GM18867 (cell line): ENCODE measurements at regions not wholly inside any gene's neighbourhood (a gene's known extent, or its start where the extent isn't known, plus 50 kb on each side); places are given as distances from the start of the nearest gene placed in this dataset.
"Not testable (repeated sequence)": the region's sequence is repeated elsewhere in the genome, so short reads cannot be mapped to it uniquely, and the experiment has no call there.

Source experiments
- ATAC-seq: cut with Tn5 transposase; IDR thresholded peaks from one replicate; pipeline ENCODE4 v1.9.1; 2021; ENCODE audit warnings: mild to moderate bottlenecking, moderate library complexity; ENCODE audit not compliant: unreplicated experiment

DNA sequence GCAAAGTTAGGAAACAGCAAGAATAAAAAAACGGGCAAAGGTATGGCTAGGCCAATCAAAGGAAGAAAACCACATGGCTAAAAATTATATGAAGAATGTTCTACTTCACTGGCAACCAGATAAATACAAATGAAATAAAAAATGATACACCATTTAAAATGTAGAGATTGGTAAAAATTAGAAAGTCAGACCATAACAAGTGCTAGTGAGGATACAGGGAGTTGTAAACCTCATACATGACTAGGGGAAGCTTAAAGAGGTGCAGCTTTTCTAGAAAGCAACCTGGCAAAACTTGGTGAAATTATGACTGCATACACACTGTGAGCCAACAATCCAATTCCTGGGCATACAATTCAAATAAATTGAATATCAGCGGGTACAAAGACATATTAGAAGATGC is 119.0 kb upstream of the LIFR start:
- no peak for ATAC-seq

DNA sequence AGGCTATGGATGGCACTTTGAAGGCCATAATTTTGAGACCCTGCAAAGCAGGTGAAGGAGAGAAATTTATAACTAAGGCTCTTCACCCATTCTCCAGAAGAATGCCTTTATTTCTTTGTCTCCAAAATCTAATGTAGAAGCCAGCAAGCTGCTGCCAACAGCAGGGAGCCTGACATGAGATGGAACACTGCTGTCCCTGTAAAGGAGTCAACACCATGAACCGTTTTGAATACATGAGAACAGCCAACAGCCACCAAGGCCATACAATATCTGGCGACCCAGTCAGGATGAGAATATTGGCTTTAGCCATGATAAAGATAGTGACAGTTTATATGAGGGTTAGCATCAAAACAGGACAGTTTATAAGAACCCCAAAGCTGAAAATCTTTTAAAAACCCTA is 121.2 kb upstream of the LIFR start:
- ATAC-seq = no peak

DNA sequence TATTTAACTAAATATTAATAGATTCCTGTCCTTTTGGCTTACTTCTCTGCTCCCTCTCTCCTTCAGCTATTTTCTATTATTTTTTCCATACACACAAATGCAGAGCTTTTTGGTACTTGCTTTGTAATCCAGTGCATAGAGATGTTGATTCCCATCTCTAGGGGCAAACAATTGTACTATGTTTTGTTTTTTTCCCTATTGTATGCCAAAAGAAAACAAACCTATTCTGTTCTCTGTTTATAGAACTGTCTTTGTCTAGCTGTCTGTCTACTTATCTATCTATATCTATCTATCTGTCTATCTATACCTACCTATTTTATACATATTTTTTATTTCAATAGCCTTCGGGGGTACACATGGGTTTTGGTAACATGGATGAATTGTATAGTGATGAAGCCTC is 121.6 kb upstream of the LIFR start:
- no peak for ATAC-seq

DNA sequence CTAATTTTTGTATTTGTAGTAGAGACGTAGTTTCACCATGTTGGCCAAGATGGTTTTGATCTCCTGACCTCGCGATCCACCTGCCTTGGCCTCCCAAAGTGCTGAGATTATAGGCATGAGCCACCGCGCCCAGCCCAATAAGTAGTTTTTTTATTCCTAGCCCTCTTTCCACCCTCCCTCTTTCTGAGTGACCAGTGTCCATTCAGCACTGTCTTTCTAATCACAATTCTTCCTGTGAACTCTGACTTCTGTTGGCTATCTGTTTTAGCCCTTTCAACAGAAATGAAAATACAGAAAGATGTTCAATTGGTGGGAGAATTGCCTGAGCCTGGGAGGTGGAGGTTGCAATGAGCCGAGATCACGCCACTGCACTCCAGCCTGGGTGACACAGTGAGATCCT is 122.3 kb upstream of the LIFR start:
- ATAC-seq = not testable (repeated sequence)

DNA sequence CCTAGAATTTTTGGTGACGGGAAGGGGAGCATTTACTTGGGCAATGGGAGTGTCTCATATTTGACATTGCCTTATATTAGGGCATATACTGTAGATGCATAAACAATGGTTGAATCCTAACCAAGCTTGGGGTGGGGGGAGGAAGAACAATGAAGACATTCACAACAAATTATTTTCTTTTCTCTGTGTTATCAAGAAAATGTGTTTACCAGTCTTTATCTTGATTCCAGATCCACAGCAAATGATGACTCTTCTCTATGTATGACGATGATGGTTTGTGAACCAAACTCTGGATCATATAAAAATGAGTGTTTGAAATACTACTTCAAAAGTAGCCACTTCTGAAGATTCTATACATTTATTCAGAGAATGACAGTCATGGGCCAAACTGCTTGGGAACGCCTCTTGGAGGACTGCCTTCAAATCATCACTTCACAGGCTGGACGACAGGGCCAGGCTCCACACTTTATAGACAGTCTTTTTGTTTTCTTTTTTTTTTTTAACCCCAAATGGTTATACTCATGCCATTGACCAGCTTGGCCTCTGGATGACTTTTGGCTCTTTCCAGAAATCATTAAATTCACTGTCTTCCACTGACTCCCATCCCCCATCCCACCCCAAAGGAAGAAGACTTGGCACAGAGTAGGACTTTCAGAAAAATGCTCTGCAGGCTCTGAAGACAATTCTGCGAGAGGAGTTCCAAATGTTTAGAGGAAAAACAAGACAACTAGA is 123.8 kb upstream of the LIFR start:
- ATAC-seq = no peak

DNA sequence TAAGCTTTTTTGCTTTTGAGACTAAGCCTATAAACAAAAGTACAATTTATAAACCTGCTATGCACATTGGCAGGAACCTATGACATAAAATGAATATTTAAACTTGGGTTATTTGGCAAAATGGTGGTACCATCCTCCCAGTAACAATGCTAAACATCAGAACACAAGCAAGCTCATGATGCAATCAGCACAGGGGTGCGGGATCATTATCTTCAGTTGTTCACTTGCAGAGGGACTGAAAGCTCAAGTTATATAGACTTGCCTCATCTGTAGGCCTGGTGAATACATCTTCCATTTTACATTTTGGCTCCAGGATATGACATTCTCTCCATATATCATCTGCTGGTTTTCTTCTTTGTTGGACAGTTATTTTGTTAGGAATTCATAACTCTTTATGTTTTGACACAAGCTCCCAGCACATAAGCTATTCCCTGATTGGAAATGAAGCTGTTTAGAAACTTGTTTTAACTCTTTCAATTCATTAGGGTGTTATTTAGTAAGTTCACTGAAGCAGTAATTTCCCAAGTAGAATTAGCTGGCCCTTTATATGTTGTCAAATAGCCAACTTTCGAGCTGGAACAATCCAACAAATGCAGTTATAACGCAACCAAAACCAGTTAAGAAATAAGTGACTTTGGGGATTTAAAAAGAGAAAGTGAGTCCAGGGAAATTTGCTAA is 124.7 kb upstream of the LIFR start:
- no peak for ATAC-seq

DNA sequence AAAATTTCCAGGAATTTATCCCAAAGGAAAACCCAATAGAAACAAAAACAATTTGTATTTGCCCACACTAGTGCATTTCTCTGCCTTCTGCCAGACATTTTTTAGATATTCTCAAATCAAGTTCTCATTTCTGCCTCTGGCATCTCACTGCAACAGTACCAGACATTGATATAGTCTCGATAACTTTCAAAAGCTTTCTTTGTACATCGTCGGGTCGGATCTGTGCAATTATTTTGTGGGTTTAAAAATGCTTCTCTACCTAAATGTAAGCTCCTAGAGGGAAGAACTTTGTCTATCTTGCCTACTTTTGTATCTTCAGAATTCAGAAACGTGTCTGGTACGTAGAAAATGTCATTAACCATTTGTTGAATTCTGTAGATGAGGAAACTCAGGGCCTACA is 125.5 kb upstream of the LIFR start:
- no peak for ATAC-seq

DNA sequence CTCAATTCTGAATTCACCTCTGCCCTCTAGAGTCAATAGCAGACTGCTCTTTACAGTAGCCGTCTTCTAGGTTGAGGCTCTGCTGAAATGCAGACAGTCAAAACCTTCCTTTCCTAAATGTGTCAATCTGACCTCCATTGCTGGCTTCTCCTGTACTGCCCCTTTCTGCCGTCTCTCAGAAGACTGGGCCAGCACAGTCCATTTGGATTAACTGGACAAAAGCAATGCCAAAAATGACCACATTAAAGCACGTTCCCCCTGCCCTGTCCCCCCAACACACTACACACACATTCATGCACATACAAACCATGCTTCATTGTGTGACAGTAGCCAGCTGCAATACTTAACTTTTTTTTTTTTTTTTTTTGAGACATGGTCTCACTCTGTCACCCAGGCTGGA is 130.2 kb upstream of the LIFR start:
- no peak for ATAC-seq

DNA sequence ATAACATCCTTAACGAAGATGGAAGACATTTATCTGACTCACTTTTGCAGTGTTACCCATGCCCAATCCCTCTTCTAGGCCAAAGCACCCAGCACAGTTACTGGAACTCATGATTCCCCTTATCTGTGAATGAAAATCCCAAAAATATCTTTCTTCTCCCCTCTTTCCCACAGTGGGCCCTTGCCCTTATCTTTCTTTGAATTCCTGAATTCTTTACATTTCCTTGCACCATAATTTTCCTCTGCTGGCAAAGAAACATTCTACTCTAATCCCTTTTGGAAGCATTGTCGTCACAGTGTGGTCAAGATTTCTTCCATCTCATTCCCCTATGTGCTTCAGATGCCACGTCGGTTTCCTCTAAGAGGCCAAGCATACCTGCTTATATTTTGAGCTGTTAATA is 135.9 kb upstream of the LIFR start:
- no peak for ATAC-seq

DNA sequence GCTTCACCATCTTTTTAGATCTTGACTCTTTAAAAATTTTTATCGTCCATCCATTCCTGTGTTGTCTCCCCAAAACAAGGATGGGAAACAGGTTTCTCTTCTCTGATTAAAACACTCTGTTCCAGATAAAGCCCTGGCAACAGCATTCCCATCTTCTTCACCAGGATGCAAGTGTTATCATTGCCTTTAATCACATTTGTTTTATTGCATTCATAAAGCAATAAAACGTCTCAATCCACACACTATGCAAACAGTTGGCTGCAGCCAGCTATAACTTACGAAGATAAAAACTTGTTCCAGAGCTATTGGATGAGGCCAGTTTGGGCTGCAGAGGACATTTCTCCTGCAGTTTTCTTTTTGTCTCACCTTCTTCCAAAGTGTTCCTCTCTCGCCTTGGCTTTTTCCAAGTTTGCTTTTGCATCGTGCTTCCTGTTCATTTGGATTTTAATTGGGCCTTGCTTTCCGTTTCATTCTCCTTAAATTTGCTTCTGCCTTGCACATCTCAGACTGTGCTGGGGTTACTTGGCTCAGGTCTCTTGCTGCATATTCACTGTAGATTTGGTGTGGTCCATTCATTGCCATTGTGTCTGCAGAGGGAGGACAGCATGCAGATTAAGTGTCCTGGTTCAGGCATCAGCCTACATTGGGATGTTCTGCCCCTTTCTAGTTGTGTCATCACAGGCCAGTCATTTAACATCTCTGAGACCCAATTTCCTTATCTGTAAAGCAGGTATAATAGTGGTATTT is 136.5 kb upstream of the LIFR start:
- no peak for ATAC-seq

DNA sequence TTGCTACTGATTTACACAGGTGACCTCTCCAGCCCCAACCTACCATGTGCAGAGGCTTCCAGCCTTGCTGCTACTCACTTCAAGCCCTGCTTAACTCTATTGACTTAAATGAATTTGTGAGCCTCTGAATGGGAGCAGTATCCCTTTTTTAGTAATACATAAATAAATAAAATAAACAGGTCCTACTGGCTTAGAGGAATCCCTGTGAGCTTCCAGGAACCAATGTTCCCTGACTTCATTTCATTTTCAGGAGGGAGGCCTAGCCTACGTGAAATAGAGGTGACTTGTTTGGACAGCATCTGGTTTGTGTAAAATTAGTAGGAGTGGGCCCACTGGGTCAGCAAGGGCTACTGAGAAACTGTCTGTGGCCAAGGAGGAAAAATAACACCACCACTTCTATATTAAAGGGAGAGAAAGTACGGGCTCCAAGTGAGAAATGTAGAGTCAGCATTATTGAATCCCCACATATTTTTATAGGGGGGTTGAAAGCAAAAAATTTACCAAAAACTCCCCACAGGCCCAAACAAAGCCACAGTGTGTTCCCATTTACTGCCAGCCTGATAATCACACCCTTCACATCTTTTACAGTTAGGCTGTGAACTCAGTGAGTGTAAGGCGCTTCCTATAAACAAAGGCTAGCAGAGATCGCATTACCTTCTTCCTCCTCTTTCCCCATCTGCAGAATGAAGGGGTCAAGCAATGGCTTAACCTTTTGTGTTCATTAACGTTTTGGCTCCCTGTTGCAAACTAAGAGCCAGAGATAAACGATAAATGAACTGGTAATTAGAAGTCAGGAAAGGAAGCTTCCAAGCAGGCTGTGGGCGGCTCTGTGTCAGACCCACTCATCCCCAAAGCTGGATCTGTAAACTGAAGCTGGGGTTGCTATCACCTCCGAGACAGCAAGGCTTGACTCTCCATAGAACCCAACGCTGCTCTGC is 138.8 kb upstream of the LIFR start:
- no peak for ATAC-seq

DNA sequence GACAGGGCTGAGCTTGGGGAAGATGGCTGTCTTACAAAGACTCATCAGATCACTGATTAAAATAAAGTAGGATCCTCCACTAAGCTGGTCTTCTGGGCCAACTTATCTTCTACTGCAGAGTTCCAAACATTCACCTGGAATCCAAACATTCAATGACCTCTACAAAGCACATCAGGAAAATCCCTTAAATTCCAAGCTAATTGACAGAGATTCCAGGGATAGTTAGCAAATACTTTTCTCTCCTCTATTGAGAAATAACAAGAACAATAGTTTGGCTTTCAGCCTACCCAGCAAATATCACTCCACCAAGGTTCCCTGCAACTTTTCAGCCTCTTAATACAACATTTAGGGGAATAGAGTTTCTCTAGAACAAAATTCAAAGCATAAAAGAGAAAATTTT is 140.6 kb upstream of the LIFR start:
- no peak for ATAC-seq

DNA sequence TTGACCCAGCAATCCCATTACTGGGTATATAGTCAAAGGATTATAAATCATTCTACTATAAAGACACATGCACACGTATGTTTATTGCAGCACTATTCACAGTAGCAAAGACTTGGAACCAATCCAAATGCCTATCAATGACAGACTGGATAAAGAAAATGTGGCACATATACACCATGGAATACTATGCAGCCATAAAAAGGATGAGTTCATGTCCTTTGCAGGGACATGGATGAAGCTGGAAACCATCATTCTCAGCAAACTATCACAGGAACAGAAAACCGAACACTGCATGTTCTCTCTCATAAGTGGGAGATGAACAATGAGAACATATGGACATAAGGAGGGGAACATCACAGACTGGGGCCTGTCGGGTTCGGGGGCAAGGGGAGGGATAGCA is 140.3 kb upstream of the OSMR start:
- not testable (repeated sequence) for ATAC-seq

DNA sequence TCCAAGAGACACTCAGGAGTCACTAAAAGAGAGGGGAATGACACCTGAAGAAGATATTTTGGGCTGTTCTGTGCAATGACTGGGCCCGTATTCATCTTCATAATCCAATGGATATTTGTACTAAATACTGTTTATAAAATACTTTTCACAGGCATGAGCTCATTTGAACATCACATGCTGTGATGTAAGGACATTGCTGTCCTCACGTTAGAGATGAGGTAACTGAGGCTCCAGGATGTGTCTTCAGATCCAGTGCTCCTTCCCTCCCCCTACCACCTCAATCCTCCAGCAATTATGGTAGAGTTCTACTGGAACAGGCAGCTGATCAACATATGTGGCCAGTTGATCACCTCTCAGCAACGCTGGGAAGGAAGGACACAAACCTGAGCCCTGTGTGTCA is 139.4 kb upstream of the OSMR start:
- no peak for ATAC-seq

DNA sequence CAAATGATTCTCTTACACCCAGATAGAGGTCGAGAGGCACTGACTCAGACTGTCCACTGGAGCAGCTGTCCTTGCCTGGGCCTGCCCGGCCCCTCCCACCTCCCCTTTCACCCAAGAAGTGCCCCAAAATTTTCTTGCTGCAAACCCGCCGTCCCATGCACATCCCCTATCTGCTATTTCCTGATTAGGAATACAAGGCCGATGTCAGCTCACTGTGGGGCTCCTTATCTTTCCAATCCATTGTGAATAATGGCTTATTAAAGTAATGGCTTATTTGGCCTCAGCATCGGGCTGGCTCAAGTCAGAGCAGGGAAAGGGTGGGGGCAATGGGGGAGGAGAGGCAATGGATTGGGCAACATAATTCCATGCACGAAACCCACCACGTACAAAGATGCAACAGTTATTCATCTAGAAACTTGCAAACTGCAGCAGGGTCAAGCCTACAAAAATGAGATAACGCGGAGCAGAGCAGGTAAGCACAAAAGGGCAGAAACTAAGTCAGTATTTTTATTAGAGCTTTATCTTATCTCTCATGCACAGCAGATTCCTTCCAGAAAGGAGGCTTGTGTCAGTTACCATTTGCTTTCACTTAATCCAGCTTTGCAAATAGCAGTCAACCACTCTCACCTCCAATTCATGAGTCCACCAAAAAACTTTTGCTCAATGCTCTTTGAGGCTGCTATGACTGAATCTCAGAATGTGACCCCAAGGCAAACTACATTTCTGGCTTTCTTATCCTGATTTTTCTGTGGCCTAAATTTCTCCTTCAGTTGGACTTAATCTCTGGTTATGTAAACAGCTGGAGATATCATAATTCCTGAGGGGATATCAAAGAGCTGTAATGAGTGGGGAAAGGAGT is 138.2 kb upstream of the OSMR start:
- no peak for ATAC-seq

DNA sequence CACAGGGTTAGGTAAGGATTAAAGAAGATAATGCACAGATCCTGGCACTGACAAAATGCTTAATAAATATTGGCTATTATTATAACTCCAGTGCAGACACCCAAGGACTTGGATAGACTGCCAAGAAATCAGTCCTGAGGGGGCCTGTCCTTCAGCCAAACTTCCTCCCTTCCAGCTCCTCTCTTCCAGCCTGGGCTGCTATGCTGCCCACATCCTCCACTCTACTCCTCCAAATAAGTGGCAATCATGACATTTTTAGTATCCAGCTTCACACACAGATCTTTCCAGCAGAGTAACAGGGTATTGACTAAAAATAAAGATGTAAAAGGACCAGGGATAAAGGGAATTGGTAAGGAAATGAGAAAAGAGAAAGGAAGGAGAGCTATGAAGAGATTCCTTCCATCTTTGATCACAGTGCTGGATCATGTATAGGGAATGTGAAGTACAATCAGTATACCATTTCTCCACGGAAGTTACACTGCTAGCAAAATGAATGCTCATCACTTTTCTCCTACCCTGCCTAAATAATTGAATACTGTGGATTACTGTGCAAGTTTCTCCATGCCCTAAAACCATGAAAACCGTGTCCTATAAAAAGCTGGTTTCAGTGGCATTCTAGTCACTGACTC is 136.0 kb upstream of the OSMR start:
- ATAC-seq = no peak

DNA sequence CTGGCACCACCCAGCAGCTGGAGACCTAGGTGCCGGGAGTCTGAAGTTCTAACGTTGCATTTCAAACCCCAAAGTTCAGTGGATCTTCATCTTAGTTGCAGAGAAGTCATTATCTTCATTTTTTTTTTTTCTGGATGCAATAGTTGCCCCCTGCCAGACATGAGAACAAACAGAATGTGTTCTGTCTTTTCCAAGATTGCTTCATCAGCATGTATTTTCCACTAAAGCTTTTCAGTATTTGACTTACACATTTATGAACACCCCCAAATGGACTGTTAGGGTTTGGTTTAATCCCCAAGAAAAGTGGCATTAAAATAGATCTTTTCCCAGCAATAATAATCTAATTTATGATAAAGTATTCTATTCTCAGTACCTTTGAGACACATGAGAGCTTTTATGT is 135.2 kb upstream of the OSMR start:
- ATAC-seq = no peak

DNA sequence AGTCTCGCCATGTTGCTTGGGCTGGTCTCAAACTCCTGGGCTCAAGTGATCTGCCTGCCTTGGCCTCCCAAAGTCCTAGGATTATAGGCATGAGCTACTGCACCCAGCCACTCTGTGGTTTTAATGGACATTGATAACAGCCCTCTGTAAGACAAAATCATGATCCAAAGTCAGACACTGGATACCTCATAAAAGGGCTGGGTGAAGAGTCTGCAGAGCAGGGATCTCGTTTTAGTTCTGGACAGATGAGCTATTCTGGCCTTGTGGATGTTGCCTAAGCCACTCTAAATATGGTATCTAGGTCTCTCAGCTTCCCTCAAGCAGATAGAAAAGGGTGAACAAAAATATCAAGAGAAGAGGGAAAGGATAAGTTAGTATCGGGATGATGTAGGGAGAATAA is 133.4 kb upstream of the OSMR start:
- no peak for ATAC-seq

DNA sequence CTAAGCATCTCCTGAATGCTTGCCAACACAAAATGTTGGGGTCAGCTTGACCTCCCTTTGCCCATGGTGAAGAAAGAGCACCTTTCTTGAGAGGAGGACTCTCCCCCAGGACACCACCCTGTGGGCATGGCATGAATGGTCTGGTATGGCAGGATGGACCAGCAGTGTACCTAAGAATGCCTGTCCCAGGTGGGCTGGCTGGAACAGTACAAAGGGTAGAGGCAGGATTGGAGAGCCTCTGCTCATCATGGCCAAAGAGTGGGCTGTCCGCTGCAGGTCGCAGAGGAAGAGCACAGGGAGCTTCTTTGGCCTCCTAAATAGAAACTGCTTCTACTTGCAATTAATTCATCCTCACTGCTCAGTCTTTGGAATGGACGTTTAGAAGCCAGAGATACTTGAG is 131.6 kb upstream of the OSMR start:
- ATAC-seq = no peak
